G401 (cell line): ENCODE measurements at regions not wholly inside any gene's neighbourhood (a gene's known extent, or its start where the extent isn't known, plus 50 kb on each side); places are given as distances from the start of the nearest gene placed in this dataset.

Source experiments
- DNase-seq: peaks from one replicate; pipeline ENCODE4 v3.0.0-alpha.2; 2015; ENCODE audit warnings: low spot score
- in situ Hi-C: cut with HindIII; loops from 2 replicates; pipeline ENCODE4 v1.10.0; 2016; ENCODE audit warnings: low sequenced_read_pairs, mixed read lengths

GRCh38 chr11:130776061-130776419, 140.2 kb downstream of the SNX19 start:
- in situ Hi-C loops, result no loop called here
- DNase-seq, result no peak

- in situ Hi-C loops, result no loop called here
- no peak for DNase-seq
These were observed 138.3 kb downstream of the SNX19 start for GRCh38 chr11:130778026-130778425.

- in situ Hi-C loops, result no loop called here
- no peak for DNase-seq
These were observed 137.6 kb downstream of the SNX19 start for GRCh38 chr11:130778705-130779104.

GRCh38 chr11:130779267-130779666, 137.0 kb downstream of the SNX19 start:
- in situ Hi-C loops, result no loop called here
- DNase-seq, result no peak

- no peak for DNase-seq
- in situ Hi-C loops, result no loop called here
These were observed 136.3 kb downstream of the SNX19 start for GRCh38 chr11:130779943-130780342.

GRCh38 chr11:130780437-130780836, 135.8 kb downstream of the SNX19 start:
- in situ Hi-C loops, result no loop called here
- DNase-seq, result no peak

GRCh38 chr11:130781931-130782330, 134.3 kb downstream of the SNX19 start:
- no peak for DNase-seq
- in situ Hi-C loops, result no loop called here

GRCh38 chr11:130782361-130783222, 133.7 kb downstream of the SNX19 start:
- DNase-seq, result no peak
- in situ Hi-C loops, result no loop called here

- no peak for DNase-seq
- in situ Hi-C loops, result no loop called here
These were observed 133.0 kb downstream of the SNX19 start for GRCh38 chr11:130783323-130783722.

- in situ Hi-C loops, result no loop called here
- no peak for DNase-seq
These were observed 130.7 kb downstream of the SNX19 start for GRCh38 chr11:130785380-130786116.

GRCh38 chr11:130786586-130786985, 129.7 kb downstream of the SNX19 start:
- no peak for DNase-seq
- in situ Hi-C loops, result no loop called here

- DNase-seq, result no peak
- in situ Hi-C loops, result no loop called here
These were observed 129.1 kb downstream of the SNX19 start for GRCh38 chr11:130787092-130787616.

GRCh38 chr11:130787973-130788570, 128.2 kb downstream of the SNX19 start:
- in situ Hi-C loops, result no loop called here
- DNase-seq, result no peak

- no peak for DNase-seq
- in situ Hi-C loops, result no loop called here
These were observed 127.1 kb downstream of the SNX19 start for GRCh38 chr11:130789056-130789640.

- no peak for DNase-seq
- in situ Hi-C loops, result no loop called here
These were observed 125.6 kb downstream of the SNX19 start for GRCh38 chr11:130790689-130791088.

GRCh38 chr11:130792772-130793171, 123.5 kb downstream of the SNX19 start:
- DNase-seq, result no peak
- in situ Hi-C loops, result no loop called here

- in situ Hi-C loops, result no loop called here
- DNase-seq, result no peak
These were observed 119.5 kb downstream of the SNX19 start for GRCh38 chr11:130796828-130797227.

GRCh38 chr11:130798280-130798679, 118.0 kb downstream of the SNX19 start:
- DNase-seq, result no peak
- in situ Hi-C loops, result no loop called here

GRCh38 chr11:130798801-130799200, 117.5 kb downstream of the SNX19 start:
- in situ Hi-C loops, result no loop called here

More at GRCh38 chr11:130798801-130799200, 117.5 kb downstream of the SNX19 start:
- no peak for DNase-seq
